Astrocyte of the cerebellum (primary cell): ENCODE measurements at regions not wholly inside any gene's neighbourhood (a gene's known extent, or its start where the extent isn't known, plus 50 kb on each side); places are given as distances from the start of the nearest gene placed in this dataset.

Source experiments
- DNase-seq: peaks from one replicate; pipeline ENCODE4 v3.0.0-alpha.2; 2011; ENCODE audit warnings: low read depth
- H3K4me3 ChIP-seq: 2 replicates; pipeline ENCODE4 v1.5.1; 2011; ENCODE audit warnings: mild to moderate bottlenecking, low read depth, low read length, moderate library complexity
- CTCF ChIP-seq: IDR thresholded peaks from 2 replicates; pipeline ENCODE4 v1.5.1; 2012; ENCODE audit warnings: low read length, low read depth, moderate library complexity, mild to moderate bottlenecking; ENCODE audit errors: missing control alignments
- in situ Hi-C: cut with HindIII; loops from 2 replicates; pipeline ENCODE4 v1.10.0; 2017; ENCODE audit warnings: low sequenced_read_pairs

- in situ Hi-C loops: loop anchor here (10.0 kb wide), 1 partner anchor 1685 kb away; no protein-coding TSS in a partner anchor
- no peak for DNase-seq
- no peak overlapping the region for H3K4me3 ChIP-seq
- no peak for TF ChIP-seq CTCF
Observed at GRCh38 chr5:50969151-50970031, 303.0 kb downstream of the PARP8 start.

- no peak overlapping the region for H3K4me3 ChIP-seq
- no peak for DNase-seq
- no peak for TF ChIP-seq CTCF
- in situ Hi-C loops: loop anchor here (10.0 kb wide), 1 partner anchor 1679 kb away; no protein-coding TSS in a partner anchor
Observed at GRCh38 chr5:50975840-50976239, 309.4 kb downstream of the PARP8 start.

- TF ChIP-seq CTCF: no peak
- H3K4me3 ChIP-seq: no peak overlapping the region
- no peak for DNase-seq
- in situ Hi-C loops: loop anchor here (10.0 kb wide), 1 partner anchor 1676 kb away; no protein-coding TSS in a partner anchor
Observed at GRCh38 chr5:50978924-50979323, 312.5 kb downstream of the PARP8 start.

- in situ Hi-C loops: no loop called here
- no peak overlapping the region for H3K4me3 ChIP-seq
- TF ChIP-seq CTCF: no peak
- no peak for DNase-seq
Observed at GRCh38 chr5:50984640-50985039, 318.2 kb downstream of the PARP8 start.

- DNase-seq: no peak
- TF ChIP-seq CTCF: no peak
- H3K4me3 ChIP-seq: no peak overlapping the region
- in situ Hi-C loops: no loop called here
Observed at GRCh38 chr5:50990296-50990924, 324.0 kb downstream of the PARP8 start.

- TF ChIP-seq CTCF: no peak
- in situ Hi-C loops: no loop called here
- DNase-seq: no peak
- no peak overlapping the region for H3K4me3 ChIP-seq
Observed at GRCh38 chr5:50995285-50995942, 329.0 kb downstream of the PARP8 start.
